ENCODE measurements at regions not wholly inside any gene's neighbourhood (a gene's known extent, or its start where the extent isn't known, plus 50 kb on each side); places are given as distances from the start of the nearest gene placed in this dataset.

DNA sequence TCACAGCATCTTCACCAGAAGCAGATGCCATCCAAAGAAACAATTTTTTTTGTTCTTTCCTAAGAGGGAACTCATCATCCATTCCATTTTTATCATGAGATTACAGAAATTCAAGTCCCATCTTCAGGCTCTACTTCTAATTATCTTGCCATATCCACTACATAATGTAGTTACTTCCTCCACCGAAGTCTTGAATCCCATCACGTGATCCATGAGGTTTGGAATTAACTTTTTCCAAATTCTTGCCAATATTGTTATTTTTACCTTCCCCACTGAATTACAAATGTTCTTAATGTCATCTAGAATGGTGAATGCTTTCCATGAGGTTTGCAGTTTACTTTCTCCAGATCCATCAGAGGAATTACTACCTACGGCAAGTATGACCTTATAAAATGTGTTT is 1014.7 kb upstream of the LRRN3 start:
- no peaks in the 10 kb centered on the region for H3K27me3 ChIP-seq (ENCODE audit: insufficient read depth in 3 of 3, low read length in 2 of 3)
- ATAC-seq: no peak
- H3K36me3 ChIP-seq (ENCODE audit: insufficient read depth in 1 of 2, low read depth in 1 of 2): no peaks in the 10 kb centered on the region
- DNase-seq: no peak
- no peaks in the 10 kb centered on the region for H3K4me1 ChIP-seq
- intact Hi-C loops (cut with DNase I): no loop called here
- no peak overlapping the region for H3K4me3 ChIP-seq
- 56 to 69% (median 66%) methylated on average over 3 of the region's 3 CpGs for WGBS, 3 donors
- TF ChIP-seq, protein P1, sequence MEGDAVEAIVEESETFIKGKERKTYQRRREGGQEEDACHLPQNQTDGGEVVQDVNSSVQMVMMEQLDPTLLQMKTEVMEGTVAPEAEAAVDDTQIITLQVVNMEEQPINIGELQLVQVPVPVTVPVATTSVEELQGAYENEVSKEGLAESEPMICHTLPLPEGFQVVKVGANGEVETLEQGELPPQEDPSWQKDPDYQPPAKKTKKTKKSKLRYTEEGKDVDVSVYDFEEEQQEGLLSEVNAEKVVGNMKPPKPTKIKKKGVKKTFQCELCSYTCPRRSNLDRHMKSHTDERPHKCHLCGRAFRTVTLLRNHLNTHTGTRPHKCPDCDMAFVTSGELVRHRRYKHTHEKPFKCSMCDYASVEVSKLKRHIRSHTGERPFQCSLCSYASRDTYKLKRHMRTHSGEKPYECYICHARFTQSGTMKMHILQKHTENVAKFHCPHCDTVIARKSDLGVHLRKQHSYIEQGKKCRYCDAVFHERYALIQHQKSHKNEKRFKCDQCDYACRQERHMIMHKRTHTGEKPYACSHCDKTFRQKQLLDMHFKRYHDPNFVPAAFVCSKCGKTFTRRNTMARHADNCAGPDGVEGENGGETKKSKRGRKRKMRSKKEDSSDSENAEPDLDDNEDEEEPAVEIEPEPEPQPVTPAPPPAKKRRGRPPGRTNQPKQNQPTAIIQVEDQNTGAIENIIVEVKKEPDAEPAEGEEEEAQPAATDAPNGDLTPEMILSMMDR (IDR thresholded peaks at IDR 0.05): no peak
- H3K27ac ChIP-seq: no peak overlapping the region
- peaks cover 10% of the 10 kb centered on the region for H3K9me3 ChIP-seq

DNA sequence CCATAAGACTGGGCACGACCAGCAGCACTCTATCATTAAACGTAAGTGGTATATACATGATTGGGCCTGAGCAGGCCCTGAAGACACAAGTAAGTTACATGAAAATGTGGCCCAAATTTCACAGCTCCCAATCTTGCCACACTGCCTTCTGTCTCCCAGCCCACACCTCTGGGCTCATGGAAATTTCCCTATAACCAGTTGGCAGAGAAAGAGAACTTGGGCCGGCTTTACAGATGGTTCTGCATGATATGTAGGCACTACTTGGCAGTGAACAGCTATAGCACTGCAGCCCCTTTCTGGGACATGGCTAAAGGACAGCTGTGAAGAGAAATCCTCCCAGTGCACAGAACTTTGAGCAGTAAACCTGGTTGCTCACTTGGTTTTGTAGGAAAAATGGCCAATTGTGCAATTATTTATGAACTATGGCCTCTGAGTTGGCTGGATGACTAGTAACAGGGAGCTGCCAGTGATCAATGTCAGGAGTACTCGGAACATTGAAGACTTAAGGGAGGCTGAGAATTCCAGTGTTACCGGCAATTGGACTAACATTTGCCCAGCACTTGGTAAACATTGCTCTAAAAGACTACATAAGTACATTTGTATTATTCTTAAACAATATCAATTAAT is 1006.6 kb upstream of the LRRN3 start:
- Histone ChIP-seq H3K9me3 (no peaks in the 10 kb centered on the region), H3K36me3 (ENCODE audit: insufficient read depth in 1 of 2, low read depth in 1 of 2) (no peaks in the 10 kb centered on the region), H3K4me3 (no peak overlapping the region), H3K27ac (no peak overlapping the region), H3K27me3 (ENCODE audit: insufficient read depth in 3 of 3, low read length in 2 of 3) (no peaks in the 10 kb centered on the region), H3K4me1 (no peaks in the 10 kb centered on the region)
- intact Hi-C loops (cut with DNase I): no loop called here
- 62 to 68% (median 64%) methylated on average over 5 of the region's 5 CpGs for WGBS, 3 donors
- no peak for ATAC-seq
- no peak for DNase-seq
- TF ChIP-seq, protein P1 (IDR thresholded peaks at IDR 0.05): no peak

DNA sequence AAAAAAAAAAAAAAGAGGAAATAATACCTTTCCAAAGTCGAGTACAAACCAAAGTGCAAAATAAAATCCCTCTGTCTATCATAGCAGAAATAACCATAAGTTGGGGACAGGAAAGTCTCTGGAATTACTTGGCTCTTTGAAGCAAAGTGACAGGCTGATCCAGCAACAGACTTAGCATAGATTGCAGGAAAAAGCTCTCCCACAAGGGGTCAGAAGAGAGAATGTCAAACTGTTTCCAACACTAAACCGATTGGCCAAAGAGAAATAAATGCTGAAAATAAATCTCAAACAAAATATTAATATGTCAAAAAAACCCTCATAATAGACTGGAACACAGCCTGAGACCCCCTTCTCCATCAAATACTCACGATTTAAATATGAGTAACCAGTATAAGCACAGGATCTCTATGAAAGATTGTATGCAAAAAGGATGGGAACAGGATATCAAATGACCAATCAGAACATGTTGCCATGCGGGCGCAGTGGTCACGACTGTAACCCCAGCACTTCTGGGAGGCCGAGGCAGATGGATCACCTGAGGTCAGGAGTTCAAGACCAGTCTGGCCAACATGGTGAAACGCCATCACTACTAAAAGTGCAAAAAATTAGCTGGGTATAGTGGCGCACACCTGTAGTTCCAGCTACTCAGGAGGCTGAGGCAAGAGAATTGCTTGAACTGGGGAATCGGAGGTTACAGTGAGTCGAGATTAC is 1000.7 kb upstream of the LRRN3 start:
- intact Hi-C loops (cut with DNase I): no loop called here

DNA sequence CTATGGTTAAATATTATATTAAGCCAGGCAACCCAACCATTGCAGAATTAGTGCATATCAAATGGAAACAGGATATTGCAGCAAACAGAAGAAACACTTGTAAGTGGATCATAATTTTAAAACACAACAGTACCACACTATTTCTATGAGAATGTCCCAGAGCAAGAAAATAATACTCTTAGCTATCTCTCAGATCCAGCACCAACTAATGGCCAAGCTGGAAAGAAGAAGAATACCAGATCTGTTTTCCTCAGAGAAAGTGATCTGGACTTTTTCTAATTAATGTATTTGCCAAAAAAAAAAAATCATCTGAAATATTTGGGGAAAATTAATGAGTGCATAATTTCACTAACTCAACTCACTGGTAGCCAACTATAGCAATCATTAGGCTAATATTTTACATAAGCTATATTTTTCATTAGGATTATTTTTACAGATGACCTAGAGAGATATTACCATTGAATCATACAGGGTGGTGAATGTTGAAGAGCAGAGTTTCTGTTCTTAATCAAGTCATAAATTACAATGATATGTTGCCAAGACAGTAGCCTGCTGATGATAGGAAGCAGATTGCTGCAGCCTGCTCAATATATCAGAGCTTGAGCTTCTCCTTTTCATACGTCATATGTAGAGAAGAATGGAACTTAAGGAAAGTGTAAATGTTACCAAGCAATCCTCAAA is 995.4 kb upstream of the LRRN3 start:
- Histone ChIP-seq H3K27ac (no peak overlapping the region), H3K9me3 (no peaks in the 10 kb centered on the region), H3K4me3 (no peak overlapping the region), H3K4me1 (no peaks in the 10 kb centered on the region), H3K36me3 (ENCODE audit: insufficient read depth in 1 of 2, low read depth in 1 of 2) (no peaks in the 10 kb centered on the region), H3K27me3 (ENCODE audit: insufficient read depth in 3 of 3, low read length in 2 of 3) (no peaks in the 10 kb centered on the region)
- ATAC-seq (no peak), DNase-seq (no peak)
- intact Hi-C loops (cut with DNase I): no loop called here
- TF ChIP-seq, protein P1 (IDR thresholded peaks at IDR 0.05): no peak
- 59 to 79% (median 66%) methylated on average over 1 of the region's 1 CpG for WGBS, 3 donors

More for the DNA sequence above, 1000.7 kb upstream of the LRRN3 start:
- 86 to 89% (median 87%) methylated on average over 11 of the region's 11 CpGs for WGBS, 3 donors
- Histone ChIP-seq H3K27ac (no peak overlapping the region), H3K4me3 (no peak overlapping the region), H3K36me3 (ENCODE audit: insufficient read depth in 1 of 2, low read depth in 1 of 2) (no peaks in the 10 kb centered on the region), H3K9me3 (no peaks in the 10 kb centered on the region), H3K4me1 (no peaks in the 10 kb centered on the region), H3K27me3 (ENCODE audit: insufficient read depth in 3 of 3, low read length in 2 of 3) (no peaks in the 10 kb centered on the region)
- TF ChIP-seq, protein P1 (IDR thresholded peaks at IDR 0.05): no peak
- no peak for ATAC-seq
- no peak for DNase-seq
